SK-N-SH treated with all-trans-retinoic acid at 6 μM for 48 hours (cell line): ENCODE measurements at regions not wholly inside any gene's neighbourhood (a gene's known extent, or its start where the extent isn't known, plus 50 kb on each side); places are given as distances from the start of the nearest gene placed in this dataset.

ENCODE experiments used
- CSRNP3 ChIP-seq: fragments of 250-450 bp; sonication (Bioruptor Pico); IDR thresholded peaks from 2 replicates; pipeline ENCODE4 v1.5.1; 2021; ENCODE audit warnings: mild to moderate bottlenecking, moderate library complexity
- OSR1 ChIP-seq: fragments of 250-450 bp; sonication (Bioruptor Pico); IDR thresholded peaks from 2 replicates; pipeline ENCODE4 v1.8.0; 2022; ENCODE audit warnings: moderate library complexity, mild to moderate bottlenecking, inconsistent platforms
- SNAI2 ChIP-seq: fragments of 250-450 bp; sonication (Bioruptor Pico); IDR thresholded peaks from 2 replicates; pipeline ENCODE4 v1.5.0; 2020; ENCODE audit warnings: mild to moderate bottlenecking, moderate library complexity

- TF ChIP-seq SNAI2 (CRISPR knock-in tag): no peak
- TF ChIP-seq OSR1 (CRISPR knock-in tag): no peak
- TF ChIP-seq CSRNP3: no peak
Measured at GRCh38 chr12:18145924-18146323, 55.9 kb upstream of the RERGL start.
